B cell (primary cell): ENCODE measurements at regions not wholly inside any gene's neighbourhood (a gene's known extent, or its start where the extent isn't known, plus 50 kb on each side); places are given as distances from the start of the nearest gene placed in this dataset.

Experiments
- ATAC-seq: fragments of 200-7000 bp; cut with Tn5 transposase; one replicate; pipeline ENCODE4 v1.10.0; 2021; ENCODE audit warnings: low read depth, mild to moderate bottlenecking, moderate number of reproducible peaks, moderate library complexity
- CTCF ChIA-PET: fragments of 350-600 bp; sonication (Branson Sonifier 250); formaldehyde crosslinking; loops from one replicate; lab custom pipeline; 2021; ENCODE audit warnings: antibody characterized with exemption, inconsistent platforms; lab: Charles Lee
- POLR2A ChIA-PET: fragments of 350-600 bp; sonication (Branson Sonifier 250); formaldehyde crosslinking; loops from one replicate; lab custom pipeline; 2021; ENCODE audit warnings: antibody characterized with exemption; lab: Charles Lee
- DNase-seq: peaks from one replicate; pipeline ENCODE4 v3.0.0; 2013
- H2AFZ ChIP-seq: 2 replicates; pipeline ENCODE4 v1.6.1; 2012; ENCODE audit warnings: mild to moderate bottlenecking, low read depth, low read length; ENCODE audit not compliant: insufficient read depth, poor library complexity, severe bottlenecking
- H3K27ac ChIP-seq, 2 donors: 1 replicate in 1 of 2; 2 replicates in 1 of 2; pipeline ENCODE4 v1.5.1; 2012 to 2013; ENCODE audit warnings: low read length in 2 of 2, mild to moderate bottlenecking in 2 of 2, moderate library complexity in 1 of 2
- H3K27me3 ChIP-seq, 4 experiments: fragments of 200-600 bp in 1 of 4; sonication (generic) in 1 of 4; replicated peaks in 1 of 4; 1 replicate in 2 of 4; 2 replicates in 2 of 4; pipeline versions ENCODE4 v1.6.1 to v1.7.0; 2013 to 2016; ENCODE audit warnings: low read length in 3 of 4, mild to moderate bottlenecking in 2 of 4, mixed read lengths in 1 of 4, moderate library complexity in 1 of 4; ENCODE audit not compliant: insufficient read depth in 4 of 4, control insufficient read depth in 3 of 4; ENCODE audit errors: control extremely low read depth in 1 of 4
- H3K36me3 ChIP-seq, 2 experiments: replicated peaks in 1 of 2; 1 replicate in 1 of 2; 2 replicates in 1 of 2; pipeline versions ENCODE4 v1.6.1 to v1.7.1; 2013; ENCODE audit warnings: low read length in 1 of 2; ENCODE audit not compliant: insufficient read depth in 2 of 2, control insufficient read depth in 1 of 2; ENCODE audit errors: control extremely low read depth in 1 of 2, extremely low read depth in 1 of 2
- H3K4me1 ChIP-seq, 2 donors: fragments of 200-600 bp in 1 of 2; sonication (generic) in 1 of 2; 1 replicate in 1 of 2; 2 replicates in 1 of 2; pipeline versions ENCODE4 v1.5.1 to v1.6.1; 2013 to 2017; ENCODE audit warnings: low read length in 2 of 2; ENCODE audit not compliant: control insufficient read depth in 2 of 2, insufficient read depth in 2 of 2
- H3K4me2 ChIP-seq: replicated peaks from 2 replicates; pipeline ENCODE3; 2012; ENCODE audit warnings: mild to moderate bottlenecking, low read depth, low read length; ENCODE audit not compliant: poor library complexity, severe bottlenecking
- H3K4me3 ChIP-seq, 5 experiments: fragments of 200-600 bp in 1 of 5; sonication (generic) in 1 of 5; 1 replicate in 3 of 5; 2 replicates in 2 of 5; pipeline versions ENCODE4 v1.5.1 to v1.7.0; 2011 to 2016; ENCODE audit warnings: low read length in 4 of 5, mild to moderate bottlenecking in 4 of 5, low read depth in 2 of 5, control low read depth in 1 of 5, moderate library complexity in 1 of 5; ENCODE audit not compliant: insufficient read depth in 1 of 5; ENCODE audit errors: control extremely low read depth in 1 of 5, extremely low read depth in 1 of 5
- H3K79me2 ChIP-seq: fragments of 200-600 bp; sonication (generic); one replicate; pipeline ENCODE4 v1.6.0; 2016; ENCODE audit warnings: low read length; ENCODE audit not compliant: control insufficient read depth, insufficient read depth
- H3K9ac ChIP-seq: fragments of 200-600 bp; sonication (generic); 2 replicates; pipeline ENCODE4 v1.6.1; 2017; ENCODE audit warnings: mild to moderate bottlenecking, low read length, moderate library complexity
- H3K9me3 ChIP-seq, 3 donors: one replicate each; pipeline versions ENCODE4 v1.6.1 to v1.7.1; 2013; ENCODE audit warnings: low read length in 2 of 3; ENCODE audit not compliant: control insufficient read depth in 2 of 3, insufficient read depth in 1 of 3; ENCODE audit errors: control extremely low read depth in 1 of 3
- H4K20me1 ChIP-seq: 2 replicates; pipeline ENCODE4 v1.6.0; 2012; ENCODE audit warnings: mild to moderate bottlenecking, low read length; ENCODE audit not compliant: insufficient read depth, control insufficient read depth, poor library complexity, severe bottlenecking
- H3K27ac Mint-ChIP-seq: one replicate; pipeline ENCODE4 v1.8.0; 2021; ENCODE audit warnings: mixed read lengths
- H3K27me3 Mint-ChIP-seq: one replicate; pipeline ENCODE4 v1.8.0; 2021; ENCODE audit warnings: mixed read lengths
- H3K4me1 Mint-ChIP-seq: one replicate; pipeline ENCODE4 v1.8.0; 2021; ENCODE audit warnings: mixed read lengths
- H3K4me3 Mint-ChIP-seq: one replicate; pipeline ENCODE4 v1.8.0; 2021; ENCODE audit warnings: mixed read lengths
- H3K9me3 Mint-ChIP-seq: one replicate; pipeline ENCODE4 v1.8.0; 2022; ENCODE audit warnings: mixed read lengths; ENCODE audit not compliant: insufficient read depth
- CTCF ChIP-seq: fragments of 200-600 bp; IDR thresholded peaks from one replicate; pipeline ENCODE4 v1.8.0; 2022; ENCODE audit warnings: antibody characterized with exemption, mild to moderate bottlenecking
- EZH2 ChIP-seq: IDR thresholded peaks from 2 replicates; pipeline ENCODE4 v1.6.1; 2012; ENCODE audit warnings: borderline replicate concordance, low read depth, mild to moderate bottlenecking, moderate library complexity, low read length; ENCODE audit not compliant: insufficient read depth, poor library complexity, severe bottlenecking
- WGBS: methylation state at CpG from one replicate; pipeline ENCODE4 v1.1.5; 2013; ENCODE audit warnings: missing lambda C conversion rate; ENCODE audit not compliant: insufficient coverage; 5-methylcytosine and 5-hydroxymethylcytosine counted together
- intact Hi-C: fragments of 100-400 bp; cut with micrococcal nuclease; formaldehyde crosslinking; loops from one replicate; pipeline ENCODE4 v1.10.0; 2022

GRCh38 chr4:84167093-84167492 is 332.0 kb downstream of the NKX6-1 start:
- Histone ChIP-seq H3K27me3 (no peaks in the 10 kb centered on the region), H3K27ac (no peak overlapping the region), H3K9ac (no peak overlapping the region), H3K36me3 (no peaks in the 10 kb centered on the region), H3K9me3 (no peaks in the 10 kb centered on the region), H3K4me1 (no peaks in the 10 kb centered on the region), H3K4me3 (no peak overlapping the region), H3K4me2 (no peak overlapping the region), H4K20me1 (no peaks in the 10 kb centered on the region), H3K79me2 (no peaks in the 10 kb centered on the region), H2AFZ (no peak overlapping the region)
- Mint-ChIP-seq H3K27me3 (no peaks in the 10 kb centered on the region), H3K4me1 (no peaks in the 10 kb centered on the region), H3K4me3 (no peak overlapping the region), H3K27ac (no peak overlapping the region), H3K9me3 (no peaks in the 10 kb centered on the region)
- CTCF ChIA-PET = no interaction called here
- DNase-seq = no peak
- POLR2A ChIA-PET = no interaction called here
- intact Hi-C loops = no loop called here
- TF ChIP-seq EZH2 = no peak
- TF ChIP-seq CTCF = no peak
- ATAC-seq = no peak

DNA sequence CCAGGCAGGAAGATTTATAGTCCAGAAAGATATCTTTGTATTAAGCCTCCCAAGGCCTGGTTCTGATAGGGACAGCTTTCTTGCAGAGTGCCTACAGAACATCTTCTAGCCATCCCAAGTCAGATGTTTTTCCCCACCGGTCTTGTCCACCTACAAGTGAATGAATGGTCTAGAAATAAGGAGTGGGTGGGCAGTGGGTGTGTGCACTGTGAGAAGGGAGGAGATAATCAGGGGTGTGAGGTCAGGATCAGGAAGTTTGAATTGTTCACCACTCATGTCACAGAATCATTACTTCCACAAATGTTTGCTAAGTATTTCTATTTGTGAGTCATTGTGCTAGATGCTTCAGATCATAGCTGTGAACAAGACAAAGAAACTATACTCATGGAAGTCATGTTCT is 332.6 kb downstream of the NKX6-1 start:
- no peaks in the 10 kb centered on the region for H3K36me3 ChIP-seq
- no peaks in the 10 kb centered on the region for H3K79me2 ChIP-seq
- ATAC-seq (no peak), DNase-seq (no peak)
- H2AFZ ChIP-seq = no peak overlapping the region
- H3K4me1 Mint-ChIP-seq = no peaks in the 10 kb centered on the region
- no peaks in the 10 kb centered on the region for H4K20me1 ChIP-seq
- H3K27ac ChIP-seq = no peak overlapping the region
- H3K4me3 ChIP-seq = no peak overlapping the region
- CTCF ChIA-PET = no interaction called here
- no peaks in the 10 kb centered on the region for H3K9me3 Mint-ChIP-seq
- POLR2A ChIA-PET = no interaction called here
- H3K4me3 Mint-ChIP-seq = no peak overlapping the region
- no peak overlapping the region for H3K9ac ChIP-seq
- H3K27me3 Mint-ChIP-seq = no peaks in the 10 kb centered on the region
- no peak overlapping the region for H3K27ac Mint-ChIP-seq
- intact Hi-C loops = no loop called here
- TF ChIP-seq CTCF = no peak
- no peak for TF ChIP-seq EZH2
- no peak overlapping the region for H3K4me2 ChIP-seq
- no peaks in the 10 kb centered on the region for H3K4me1 ChIP-seq
- no peaks in the 10 kb centered on the region for H3K9me3 ChIP-seq
- WGBS = no CpG with 5 or more reads among the region's 1 CpG
- no peaks in the 10 kb centered on the region for H3K27me3 ChIP-seq
